Vagina (tissue), 2 donors: ENCODE measurements at regions not wholly inside any gene's neighbourhood (a gene's known extent, or its start where the extent isn't known, plus 50 kb on each side); places are given as distances from the start of the nearest gene placed in this dataset.

Experiments used
- DNase-seq, 2 donors: peaks; one replicate each; pipeline ENCODE4 v3.0.0-alpha.2; 2017; ENCODE audit errors: extremely low spot score in 2 of 2
- H3K27ac ChIP-seq: fragments of 200-600 bp; sonication (generic); one replicate; pipeline ENCODE4 v1.5.1; 2019
- H3K27me3 ChIP-seq: fragments of 200-600 bp; sonication (generic); one replicate; pipeline ENCODE4 v1.5.1; 2019
- H3K36me3 ChIP-seq, 2 donors: fragments of 200-600 bp; sonication (generic); one replicate each; pipeline ENCODE4 v1.5.1; 2017 to 2019
- H3K4me1 ChIP-seq: fragments of 200-600 bp; sonication (generic); one replicate; pipeline ENCODE4 v1.5.1; 2019
- H3K4me3 ChIP-seq, 2 donors: fragments of 200-600 bp; sonication (generic); 1 replicate in 1 of 2; 2 replicates in 1 of 2; pipeline ENCODE4 v1.5.1; 2016 to 2019
- H3K9me3 ChIP-seq: fragments of 200-600 bp; sonication (generic); one replicate; pipeline ENCODE4 v1.5.1; 2019
- POLR2A ChIP-seq, 2 donors: fragments of 450-650 bp; IDR thresholded peaks; one replicate each; pipeline ENCODE4 v1.6.1; 2017; ENCODE audit warnings: antibody characterized with exemption in 2 of 2, mild to moderate bottlenecking in 2 of 2, moderate library complexity in 2 of 2
- POLR2AphosphoS5 ChIP-seq, 2 donors: sonication (generic); formaldehyde crosslinking; IDR thresholded peaks; one replicate each; pipeline ENCODE4 v1.9.0; 2017; ENCODE audit warnings: antibody characterized with exemption in 2 of 2, mild to moderate bottlenecking in 2 of 2, low read depth in 1 of 2; ENCODE audit not compliant: insufficient read depth in 1 of 2
- intact Hi-C: fragments of 100-400 bp; cut with DNase I; formaldehyde crosslinking; loops from one replicate; pipeline ENCODE4 v1.15.1; 2023
- TF ChIP-seq, protein P1 (sequence below), 3 experiments: fragments of 450-650 bp in 2 of 3; fragments of 200-600 bp in 1 of 3; sonication (generic) in 1 of 3; IDR thresholded peaks; one replicate each; pipeline ENCODE4 v1.5.1; 2017 to 2019; ENCODE audit warnings: antibody characterized with exemption in 3 of 3, mild to moderate bottlenecking in 2 of 3, moderate library complexity in 2 of 3

DNA sequence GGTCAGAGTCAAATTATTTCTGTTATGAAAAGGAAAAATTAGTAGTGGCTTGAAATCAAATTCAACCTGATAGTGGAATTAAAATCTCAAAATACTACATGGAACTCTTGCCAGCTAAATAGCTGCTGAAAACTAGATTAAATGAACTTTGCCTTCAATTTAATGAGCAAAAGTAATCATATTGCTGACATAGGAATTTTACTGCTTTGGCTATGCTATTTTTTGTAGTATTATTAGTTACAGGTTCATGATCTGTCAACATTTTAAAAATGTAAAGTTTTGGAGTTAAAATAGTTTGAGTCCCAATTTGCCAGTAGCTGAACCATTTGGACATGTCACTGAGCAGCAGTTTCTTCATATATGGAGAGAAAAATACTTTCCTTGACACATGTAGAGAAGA, 81.4 kb downstream of the RERGL start:
- H3K4me1 ChIP-seq, result no peaks in the 10 kb centered on the region
- no peaks in the 10 kb centered on the region for H3K9me3 ChIP-seq
- no peaks in the 10 kb centered on the region for H3K27me3 ChIP-seq
- H3K27ac ChIP-seq, result no peak overlapping the region
- no peaks in the 10 kb centered on the region for H3K36me3 ChIP-seq
- intact Hi-C loops, result no loop called here
- H3K4me3 ChIP-seq, result no peak overlapping the region
- TF ChIP-seq POLR2A (IDR thresholded peaks at IDR 0.05), result no peak
- TF ChIP-seq, protein P1, sequence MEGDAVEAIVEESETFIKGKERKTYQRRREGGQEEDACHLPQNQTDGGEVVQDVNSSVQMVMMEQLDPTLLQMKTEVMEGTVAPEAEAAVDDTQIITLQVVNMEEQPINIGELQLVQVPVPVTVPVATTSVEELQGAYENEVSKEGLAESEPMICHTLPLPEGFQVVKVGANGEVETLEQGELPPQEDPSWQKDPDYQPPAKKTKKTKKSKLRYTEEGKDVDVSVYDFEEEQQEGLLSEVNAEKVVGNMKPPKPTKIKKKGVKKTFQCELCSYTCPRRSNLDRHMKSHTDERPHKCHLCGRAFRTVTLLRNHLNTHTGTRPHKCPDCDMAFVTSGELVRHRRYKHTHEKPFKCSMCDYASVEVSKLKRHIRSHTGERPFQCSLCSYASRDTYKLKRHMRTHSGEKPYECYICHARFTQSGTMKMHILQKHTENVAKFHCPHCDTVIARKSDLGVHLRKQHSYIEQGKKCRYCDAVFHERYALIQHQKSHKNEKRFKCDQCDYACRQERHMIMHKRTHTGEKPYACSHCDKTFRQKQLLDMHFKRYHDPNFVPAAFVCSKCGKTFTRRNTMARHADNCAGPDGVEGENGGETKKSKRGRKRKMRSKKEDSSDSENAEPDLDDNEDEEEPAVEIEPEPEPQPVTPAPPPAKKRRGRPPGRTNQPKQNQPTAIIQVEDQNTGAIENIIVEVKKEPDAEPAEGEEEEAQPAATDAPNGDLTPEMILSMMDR (IDR thresholded peaks at IDR 0.05), result no peak
- no peak for TF ChIP-seq POLR2AphosphoS5 (IDR thresholded peaks at IDR 0.05; ENCODE audit: insufficient read depth in 1 of 2, low read depth in 1 of 2)
- no peak for DNase-seq

DNA sequence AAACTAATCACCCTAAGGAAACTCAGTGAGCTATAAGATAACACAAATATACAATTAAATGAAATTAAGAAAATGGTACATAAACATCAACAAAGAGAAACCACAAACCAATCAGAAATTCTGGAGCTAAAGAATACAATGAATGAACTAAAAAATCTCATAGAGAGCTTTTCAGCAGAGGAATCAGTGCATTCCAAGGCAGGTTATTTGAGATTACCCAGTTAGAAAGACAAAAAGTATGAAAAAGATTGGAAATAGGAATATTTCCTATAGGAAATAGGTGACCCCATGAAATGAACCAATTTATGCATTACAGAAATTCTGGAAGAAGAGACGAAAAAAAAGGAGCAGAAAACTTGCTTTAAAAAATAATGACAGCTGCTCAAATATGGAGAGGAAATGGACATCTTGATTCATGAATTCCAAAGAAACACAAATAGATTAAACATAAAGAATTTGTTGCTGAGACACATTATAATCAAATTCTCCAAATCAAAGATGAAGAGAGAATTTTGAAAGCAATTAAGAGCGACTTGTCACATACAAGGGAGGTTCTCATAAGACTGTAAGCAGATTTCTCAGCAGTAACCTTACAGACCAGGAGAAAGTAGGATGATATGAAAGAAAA, 90.7 kb downstream of the RERGL start:
- no peak for DNase-seq
- no peak overlapping the region for H3K4me3 ChIP-seq
- H3K4me1 ChIP-seq, result no peaks in the 10 kb centered on the region
- no peak overlapping the region for H3K27ac ChIP-seq
- intact Hi-C loops, result no loop called here
- H3K36me3 ChIP-seq, result no peaks in the 10 kb centered on the region
- TF ChIP-seq POLR2AphosphoS5 (IDR thresholded peaks at IDR 0.05; ENCODE audit: insufficient read depth in 1 of 2, low read depth in 1 of 2) (no peak), POLR2A (IDR thresholded peaks at IDR 0.05) (no peak)
- TF ChIP-seq, protein P1 (IDR thresholded peaks at IDR 0.05), result no peak
- H3K27me3 ChIP-seq, result no peaks in the 10 kb centered on the region
- H3K9me3 ChIP-seq, result no peaks in the 10 kb centered on the region

DNA sequence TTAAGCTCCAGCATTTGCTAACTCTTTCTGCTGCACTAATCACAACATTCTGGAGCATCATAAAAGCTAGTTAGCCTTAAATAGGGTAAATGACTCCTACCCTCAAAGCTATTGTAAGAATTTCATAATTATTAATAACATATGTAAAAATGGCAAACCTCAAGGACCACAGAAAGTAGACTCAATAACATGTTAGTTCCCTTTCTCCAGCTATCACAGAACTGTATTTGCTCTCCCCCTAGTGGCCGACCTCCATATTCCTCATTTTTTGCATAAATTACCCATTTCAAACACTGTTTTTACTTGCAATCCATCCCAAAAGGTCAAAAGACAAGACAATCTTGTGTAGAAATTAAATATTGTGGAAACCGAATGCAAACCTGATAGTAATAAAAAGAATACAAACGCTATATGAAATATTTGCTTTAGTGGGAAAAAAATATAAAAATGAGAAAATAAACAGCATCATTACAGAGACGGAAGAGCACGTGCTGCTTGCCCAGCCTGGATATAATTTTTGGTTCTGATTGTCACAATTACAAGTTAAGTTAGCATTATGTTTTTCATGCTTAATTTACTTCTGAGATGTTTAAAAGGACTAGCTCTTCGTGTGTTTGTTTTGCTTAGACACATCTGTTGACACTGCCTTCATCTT, 97.9 kb downstream of the RERGL start:
- no peaks in the 10 kb centered on the region for H3K27me3 ChIP-seq
- DNase-seq, result no peak
- no peak for TF ChIP-seq POLR2A (IDR thresholded peaks at IDR 0.05)
- TF ChIP-seq, protein P1 (IDR thresholded peaks at IDR 0.05), result peak in 1 of 3 experiments; percentile 15
- no peak for TF ChIP-seq POLR2AphosphoS5 (IDR thresholded peaks at IDR 0.05; ENCODE audit: insufficient read depth in 1 of 2, low read depth in 1 of 2)

DNA sequence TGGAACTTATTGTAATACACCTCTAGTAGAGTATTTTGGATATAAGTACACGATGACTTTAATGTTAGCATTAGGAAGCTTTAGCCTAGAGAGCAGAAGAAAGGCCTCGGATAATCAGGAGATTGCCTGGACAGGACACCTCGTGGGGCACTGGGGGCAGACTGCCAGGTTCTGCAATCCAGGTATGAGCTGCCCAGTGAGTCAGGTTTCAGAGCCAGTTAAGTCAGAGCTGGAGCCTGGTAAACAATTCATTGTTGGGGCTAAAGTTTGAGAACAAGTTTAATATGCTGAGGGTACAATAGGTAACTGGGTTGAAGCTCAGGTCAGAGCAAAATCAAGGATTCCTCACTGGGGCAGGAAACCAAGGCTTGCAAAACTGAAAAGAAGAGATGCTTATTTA, 107.4 kb downstream of the RERGL start:
- Histone ChIP-seq H3K4me3 (no peak overlapping the region), H3K27me3 (no peaks in the 10 kb centered on the region), H3K27ac (no peak overlapping the region), H3K4me1 (no peaks in the 10 kb centered on the region), H3K36me3 (no peaks in the 10 kb centered on the region), H3K9me3 (no peaks in the 10 kb centered on the region)
- intact Hi-C loops, result no loop called here
- DNase-seq, result no peak
- TF ChIP-seq, protein P1 (IDR thresholded peaks at IDR 0.05), result no peak
- TF ChIP-seq POLR2AphosphoS5 (IDR thresholded peaks at IDR 0.05; ENCODE audit: insufficient read depth in 1 of 2, low read depth in 1 of 2), result no peak
- TF ChIP-seq POLR2A (IDR thresholded peaks at IDR 0.05), result no peak

More for the DNA sequence above, 97.9 kb downstream of the RERGL start:
- H3K36me3 ChIP-seq, result no peaks in the 10 kb centered on the region
- no peaks in the 10 kb centered on the region for H3K4me1 ChIP-seq
- H3K9me3 ChIP-seq, result no peaks in the 10 kb centered on the region
- H3K4me3 ChIP-seq, result no peak overlapping the region
- H3K27ac ChIP-seq, result no peak overlapping the region
- intact Hi-C loops, result no loop called here

DNA sequence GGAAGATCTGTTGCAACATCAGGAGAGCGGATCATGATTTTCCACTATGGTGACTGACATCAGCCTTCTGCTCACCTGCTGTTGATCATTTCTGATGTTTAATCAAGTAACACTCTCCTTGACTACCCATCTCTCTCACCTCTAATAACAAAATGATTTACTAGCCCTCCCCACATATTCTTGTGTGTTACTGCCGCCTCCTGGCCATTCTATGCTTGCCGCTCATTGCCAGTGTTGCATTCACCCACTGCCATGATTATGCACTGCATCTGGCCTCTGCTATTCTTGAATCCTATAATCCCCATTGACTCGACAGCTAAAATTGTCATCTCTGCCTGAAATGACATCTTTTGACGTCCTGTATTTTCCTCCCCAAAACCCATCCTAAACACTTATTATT, 113.8 kb downstream of the RERGL start:
- Histone ChIP-seq H3K27me3 (no peaks in the 10 kb centered on the region), H3K9me3 (no peaks in the 10 kb centered on the region), H3K4me3 (no peak overlapping the region), H3K4me1 (no peaks in the 10 kb centered on the region), H3K36me3 (no peaks in the 10 kb centered on the region), H3K27ac (no peak overlapping the region)
- DNase-seq, result no peak
- TF ChIP-seq, protein P1 (IDR thresholded peaks at IDR 0.05), result no peak
- TF ChIP-seq POLR2AphosphoS5 (IDR thresholded peaks at IDR 0.05; ENCODE audit: insufficient read depth in 1 of 2, low read depth in 1 of 2) (no peak), POLR2A (IDR thresholded peaks at IDR 0.05) (no peak)
- intact Hi-C loops, result no loop called here
